Fibroblast of pulmonary artery (primary cell): ENCODE measurements at regions not wholly inside any gene's neighbourhood (a gene's known extent, or its start where the extent isn't known, plus 50 kb on each side); places are given as distances from the start of the nearest gene placed in this dataset.

ENCODE experiments used
- DNase-seq: peaks from one replicate; pipeline ENCODE4 v3.0.0-alpha.2; 2010; ENCODE audit warnings: low read depth
- H3K4me3 ChIP-seq: replicated peaks from 2 replicates; pipeline ENCODE4 v1.5.1; 2011; ENCODE audit warnings: low read depth, mild to moderate bottlenecking, control low read depth, low read length, moderate library complexity
- TF ChIP-seq, protein P1 (sequence below): IDR thresholded peaks from 2 replicates; pipeline ENCODE4 v1.5.1; 2011; ENCODE audit warnings: mild to moderate bottlenecking, control low read depth, low read length, inconsistent platforms; ENCODE audit errors: missing control alignments

DNA sequence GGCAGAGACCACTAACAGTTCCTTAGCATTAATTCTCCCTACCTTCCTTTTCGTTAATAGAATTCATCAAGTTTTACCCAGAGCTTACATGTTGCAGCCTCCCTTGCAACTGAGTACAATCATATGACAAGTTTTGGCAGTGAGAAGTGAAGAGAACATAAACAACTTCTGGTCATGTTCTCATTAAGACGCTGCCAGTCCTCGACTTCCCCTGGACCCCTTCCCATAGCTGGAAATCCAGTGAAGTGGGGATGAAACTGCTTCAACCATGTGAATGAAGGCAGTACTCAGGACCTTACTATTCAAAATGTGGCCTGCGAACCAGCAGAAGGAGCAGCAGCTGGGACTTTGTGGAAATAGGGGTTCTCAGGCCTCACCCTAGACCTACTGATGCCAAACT, 133.9 kb downstream of the SPTSSA start:
- DNase-seq = no peak
- TF ChIP-seq, protein P1, sequence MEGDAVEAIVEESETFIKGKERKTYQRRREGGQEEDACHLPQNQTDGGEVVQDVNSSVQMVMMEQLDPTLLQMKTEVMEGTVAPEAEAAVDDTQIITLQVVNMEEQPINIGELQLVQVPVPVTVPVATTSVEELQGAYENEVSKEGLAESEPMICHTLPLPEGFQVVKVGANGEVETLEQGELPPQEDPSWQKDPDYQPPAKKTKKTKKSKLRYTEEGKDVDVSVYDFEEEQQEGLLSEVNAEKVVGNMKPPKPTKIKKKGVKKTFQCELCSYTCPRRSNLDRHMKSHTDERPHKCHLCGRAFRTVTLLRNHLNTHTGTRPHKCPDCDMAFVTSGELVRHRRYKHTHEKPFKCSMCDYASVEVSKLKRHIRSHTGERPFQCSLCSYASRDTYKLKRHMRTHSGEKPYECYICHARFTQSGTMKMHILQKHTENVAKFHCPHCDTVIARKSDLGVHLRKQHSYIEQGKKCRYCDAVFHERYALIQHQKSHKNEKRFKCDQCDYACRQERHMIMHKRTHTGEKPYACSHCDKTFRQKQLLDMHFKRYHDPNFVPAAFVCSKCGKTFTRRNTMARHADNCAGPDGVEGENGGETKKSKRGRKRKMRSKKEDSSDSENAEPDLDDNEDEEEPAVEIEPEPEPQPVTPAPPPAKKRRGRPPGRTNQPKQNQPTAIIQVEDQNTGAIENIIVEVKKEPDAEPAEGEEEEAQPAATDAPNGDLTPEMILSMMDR = no peak
- no peak overlapping the region for H3K4me3 ChIP-seq

DNA sequence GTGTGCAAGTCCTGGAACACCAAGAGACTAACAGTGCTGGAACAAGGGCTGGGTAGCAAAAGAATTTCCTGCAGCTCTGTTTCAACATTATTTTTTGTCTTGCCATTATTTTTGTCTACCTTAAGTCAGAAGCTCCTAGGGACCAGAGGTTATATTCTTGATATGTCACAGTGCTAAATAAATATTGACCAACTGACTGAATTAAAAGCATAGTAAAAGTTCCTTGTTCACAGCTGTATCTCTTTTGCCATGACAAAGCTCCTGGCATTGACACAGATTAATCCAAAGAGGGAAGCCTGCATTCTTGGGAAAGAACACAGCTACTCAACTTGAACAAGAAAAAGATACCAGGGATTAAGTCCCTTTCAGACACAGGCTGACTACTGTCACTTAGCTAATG, 136.5 kb downstream of the SPTSSA start:
- DNase-seq = peak; percentile 35
- TF ChIP-seq, protein P1 = no peak
- no peak overlapping the region for H3K4me3 ChIP-seq

DNA sequence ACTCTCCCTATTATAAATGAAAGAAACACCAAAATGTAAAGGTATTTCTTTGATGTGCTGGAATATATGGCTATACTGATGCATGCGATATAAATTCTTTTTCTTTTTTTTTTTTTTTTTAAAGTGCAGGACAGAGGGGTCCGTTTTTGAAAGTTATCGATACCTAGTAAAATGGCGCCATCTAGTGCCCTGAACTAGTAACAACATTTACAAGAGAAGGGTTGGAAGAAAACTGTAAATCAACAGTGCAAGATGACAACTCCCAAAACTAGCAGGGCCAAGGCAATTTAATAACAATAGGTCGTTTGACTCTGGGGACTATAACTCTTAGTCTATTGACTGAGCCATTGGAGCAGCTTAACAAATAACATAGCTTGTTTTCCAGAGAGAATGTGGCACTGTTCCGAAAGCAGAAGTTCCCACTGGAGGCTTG, 137.7 kb downstream of the SPTSSA start:
- peak; percentile 59 for DNase-seq
- H3K4me3 ChIP-seq = no peak overlapping the region
- TF ChIP-seq, protein P1 = peak; percentile 64

DNA sequence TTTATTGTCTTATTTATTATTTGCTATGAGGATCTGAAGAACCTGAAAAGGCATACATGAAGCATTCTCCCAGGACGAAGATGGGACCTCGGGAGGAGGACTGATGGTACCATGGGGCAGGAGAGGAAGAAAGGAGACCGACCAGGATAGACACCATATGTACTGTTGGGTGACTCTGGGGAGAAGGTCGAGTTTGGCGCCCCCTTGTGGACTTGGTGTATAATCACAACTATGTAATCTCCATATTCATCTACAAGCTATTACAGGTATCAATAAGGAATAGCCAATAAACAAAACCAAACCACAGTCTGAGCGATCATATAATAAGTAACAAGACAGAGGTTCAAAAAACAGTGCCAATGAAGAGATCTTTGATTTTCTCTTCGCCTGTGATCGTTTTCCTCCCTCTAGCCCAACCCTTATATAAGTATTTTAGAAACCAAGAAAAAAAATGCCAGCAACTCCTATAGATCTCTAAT, 139.1 kb downstream of the SPTSSA start:
- no peak overlapping the region for H3K4me3 ChIP-seq
- peak; percentile 70 for DNase-seq
- TF ChIP-seq, protein P1 = peak; percentile 78

GRCh38 chr14:34319140-34319539, 142.9 kb downstream of the SPTSSA start:
- no peak overlapping the region for H3K4me3 ChIP-seq
- no peak for DNase-seq
- TF ChIP-seq, protein P1 = no peak

GRCh38 chr14:34318014-34318413, 144.0 kb downstream of the SPTSSA start:
- TF ChIP-seq, protein P1 = no peak
- DNase-seq = no peak

GRCh38 chr14:34310724-34311123, 151.3 kb downstream of the SPTSSA start:
- DNase-seq = no peak

More at GRCh38 chr14:34318014-34318413, 144.0 kb downstream of the SPTSSA start:
- H3K4me3 ChIP-seq = no peak overlapping the region

More at GRCh38 chr14:34310724-34311123, 151.3 kb downstream of the SPTSSA start:
- H3K4me3 ChIP-seq = no peak overlapping the region
- TF ChIP-seq, protein P1 = no peak
